ENCODE measurements at regions not wholly inside any gene's neighbourhood (a gene's known extent, or its start where the extent isn't known, plus 50 kb on each side); places are given as distances from the start of the nearest gene placed in this dataset.

DNA sequence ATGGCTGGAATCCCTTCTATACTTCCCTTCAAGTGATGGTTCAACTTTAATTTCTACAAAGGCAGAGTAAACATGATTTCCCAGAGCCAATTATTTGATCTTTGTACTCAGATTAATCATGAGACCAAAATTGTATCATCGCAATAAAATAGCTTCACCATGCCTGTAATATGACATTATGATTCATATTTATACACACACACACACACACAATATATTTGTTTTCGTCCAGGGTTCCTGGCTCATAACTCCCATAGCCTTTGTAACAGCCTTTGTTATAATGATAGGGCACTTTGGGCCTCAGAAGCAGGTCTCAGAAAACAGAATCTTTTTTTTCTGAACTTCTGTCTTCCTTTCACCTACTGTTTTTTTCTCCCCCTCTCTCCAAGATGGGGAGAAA lies 270.6 kb downstream of the ADGRA3 start:
- TF ChIP-seq EZH2 (IDR thresholded peaks at IDR 0.05; ENCODE audit: low read depth), result no peak
- TF ChIP-seq, protein P1, sequence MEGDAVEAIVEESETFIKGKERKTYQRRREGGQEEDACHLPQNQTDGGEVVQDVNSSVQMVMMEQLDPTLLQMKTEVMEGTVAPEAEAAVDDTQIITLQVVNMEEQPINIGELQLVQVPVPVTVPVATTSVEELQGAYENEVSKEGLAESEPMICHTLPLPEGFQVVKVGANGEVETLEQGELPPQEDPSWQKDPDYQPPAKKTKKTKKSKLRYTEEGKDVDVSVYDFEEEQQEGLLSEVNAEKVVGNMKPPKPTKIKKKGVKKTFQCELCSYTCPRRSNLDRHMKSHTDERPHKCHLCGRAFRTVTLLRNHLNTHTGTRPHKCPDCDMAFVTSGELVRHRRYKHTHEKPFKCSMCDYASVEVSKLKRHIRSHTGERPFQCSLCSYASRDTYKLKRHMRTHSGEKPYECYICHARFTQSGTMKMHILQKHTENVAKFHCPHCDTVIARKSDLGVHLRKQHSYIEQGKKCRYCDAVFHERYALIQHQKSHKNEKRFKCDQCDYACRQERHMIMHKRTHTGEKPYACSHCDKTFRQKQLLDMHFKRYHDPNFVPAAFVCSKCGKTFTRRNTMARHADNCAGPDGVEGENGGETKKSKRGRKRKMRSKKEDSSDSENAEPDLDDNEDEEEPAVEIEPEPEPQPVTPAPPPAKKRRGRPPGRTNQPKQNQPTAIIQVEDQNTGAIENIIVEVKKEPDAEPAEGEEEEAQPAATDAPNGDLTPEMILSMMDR (conservative IDR thresholded peaks at IDR 0.05), result no peak

Measured in PC-9 (cell line).